ENCODE measurements at regions not wholly inside any gene's neighbourhood (a gene's known extent, or its start where the extent isn't known, plus 50 kb on each side); places are given as distances from the start of the nearest gene placed in this dataset.

DNA sequence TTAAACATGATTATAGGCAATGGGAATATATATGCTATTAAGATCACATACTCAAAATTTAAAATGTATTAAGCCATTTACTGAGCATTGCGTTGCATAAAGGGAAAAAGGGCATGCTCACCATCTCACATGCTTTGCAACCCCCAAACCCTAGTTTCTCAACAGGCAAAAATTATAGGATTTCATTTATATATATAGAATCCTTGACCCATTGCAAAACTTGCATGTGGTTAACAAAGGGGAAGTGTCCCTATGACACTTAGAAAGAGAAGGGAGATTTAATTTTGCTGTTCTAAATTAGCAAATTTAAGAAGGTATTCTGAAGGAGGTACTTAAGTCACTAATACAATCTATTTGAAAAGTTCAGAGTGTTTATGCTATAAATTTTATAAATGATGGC, 837.8 kb downstream of the DIPK2A start:
- TF ChIP-seq, protein P1, sequence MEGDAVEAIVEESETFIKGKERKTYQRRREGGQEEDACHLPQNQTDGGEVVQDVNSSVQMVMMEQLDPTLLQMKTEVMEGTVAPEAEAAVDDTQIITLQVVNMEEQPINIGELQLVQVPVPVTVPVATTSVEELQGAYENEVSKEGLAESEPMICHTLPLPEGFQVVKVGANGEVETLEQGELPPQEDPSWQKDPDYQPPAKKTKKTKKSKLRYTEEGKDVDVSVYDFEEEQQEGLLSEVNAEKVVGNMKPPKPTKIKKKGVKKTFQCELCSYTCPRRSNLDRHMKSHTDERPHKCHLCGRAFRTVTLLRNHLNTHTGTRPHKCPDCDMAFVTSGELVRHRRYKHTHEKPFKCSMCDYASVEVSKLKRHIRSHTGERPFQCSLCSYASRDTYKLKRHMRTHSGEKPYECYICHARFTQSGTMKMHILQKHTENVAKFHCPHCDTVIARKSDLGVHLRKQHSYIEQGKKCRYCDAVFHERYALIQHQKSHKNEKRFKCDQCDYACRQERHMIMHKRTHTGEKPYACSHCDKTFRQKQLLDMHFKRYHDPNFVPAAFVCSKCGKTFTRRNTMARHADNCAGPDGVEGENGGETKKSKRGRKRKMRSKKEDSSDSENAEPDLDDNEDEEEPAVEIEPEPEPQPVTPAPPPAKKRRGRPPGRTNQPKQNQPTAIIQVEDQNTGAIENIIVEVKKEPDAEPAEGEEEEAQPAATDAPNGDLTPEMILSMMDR (IDR thresholded peaks at IDR 0.05; ENCODE audit: low read depth, low read length, missing input control), result no peak
- TF ChIP-seq, protein P2, sequence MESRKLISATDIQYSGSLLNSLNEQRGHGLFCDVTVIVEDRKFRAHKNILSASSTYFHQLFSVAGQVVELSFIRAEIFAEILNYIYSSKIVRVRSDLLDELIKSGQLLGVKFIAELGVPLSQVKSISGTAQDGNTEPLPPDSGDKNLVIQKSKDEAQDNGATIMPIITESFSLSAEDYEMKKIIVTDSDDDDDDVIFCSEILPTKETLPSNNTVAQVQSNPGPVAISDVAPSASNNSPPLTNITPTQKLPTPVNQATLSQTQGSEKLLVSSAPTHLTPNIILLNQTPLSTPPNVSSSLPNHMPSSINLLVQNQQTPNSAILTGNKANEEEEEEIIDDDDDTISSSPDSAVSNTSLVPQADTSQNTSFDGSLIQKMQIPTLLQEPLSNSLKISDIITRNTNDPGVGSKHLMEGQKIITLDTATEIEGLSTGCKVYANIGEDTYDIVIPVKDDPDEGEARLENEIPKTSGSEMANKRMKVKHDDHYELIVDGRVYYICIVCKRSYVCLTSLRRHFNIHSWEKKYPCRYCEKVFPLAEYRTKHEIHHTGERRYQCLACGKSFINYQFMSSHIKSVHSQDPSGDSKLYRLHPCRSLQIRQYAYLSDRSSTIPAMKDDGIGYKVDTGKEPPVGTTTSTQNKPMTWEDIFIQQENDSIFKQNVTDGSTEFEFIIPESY (IDR thresholded peaks at IDR 0.05), result no peak
- TF ChIP-seq YY1 (IDR thresholded peaks at IDR 0.05), result no peak
- no peak for TF ChIP-seq TAF1 (conservative IDR thresholded peaks at IDR 0.05)
- no peak for TF ChIP-seq JUND (IDR thresholded peaks at IDR 0.05)
- TF ChIP-seq, protein P3, sequence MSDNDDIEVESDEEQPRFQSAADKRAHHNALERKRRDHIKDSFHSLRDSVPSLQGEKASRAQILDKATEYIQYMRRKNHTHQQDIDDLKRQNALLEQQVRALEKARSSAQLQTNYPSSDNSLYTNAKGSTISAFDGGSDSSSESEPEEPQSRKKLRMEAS (IDR thresholded peaks at IDR 0.05), result no peak
- TF ChIP-seq, protein P4, sequence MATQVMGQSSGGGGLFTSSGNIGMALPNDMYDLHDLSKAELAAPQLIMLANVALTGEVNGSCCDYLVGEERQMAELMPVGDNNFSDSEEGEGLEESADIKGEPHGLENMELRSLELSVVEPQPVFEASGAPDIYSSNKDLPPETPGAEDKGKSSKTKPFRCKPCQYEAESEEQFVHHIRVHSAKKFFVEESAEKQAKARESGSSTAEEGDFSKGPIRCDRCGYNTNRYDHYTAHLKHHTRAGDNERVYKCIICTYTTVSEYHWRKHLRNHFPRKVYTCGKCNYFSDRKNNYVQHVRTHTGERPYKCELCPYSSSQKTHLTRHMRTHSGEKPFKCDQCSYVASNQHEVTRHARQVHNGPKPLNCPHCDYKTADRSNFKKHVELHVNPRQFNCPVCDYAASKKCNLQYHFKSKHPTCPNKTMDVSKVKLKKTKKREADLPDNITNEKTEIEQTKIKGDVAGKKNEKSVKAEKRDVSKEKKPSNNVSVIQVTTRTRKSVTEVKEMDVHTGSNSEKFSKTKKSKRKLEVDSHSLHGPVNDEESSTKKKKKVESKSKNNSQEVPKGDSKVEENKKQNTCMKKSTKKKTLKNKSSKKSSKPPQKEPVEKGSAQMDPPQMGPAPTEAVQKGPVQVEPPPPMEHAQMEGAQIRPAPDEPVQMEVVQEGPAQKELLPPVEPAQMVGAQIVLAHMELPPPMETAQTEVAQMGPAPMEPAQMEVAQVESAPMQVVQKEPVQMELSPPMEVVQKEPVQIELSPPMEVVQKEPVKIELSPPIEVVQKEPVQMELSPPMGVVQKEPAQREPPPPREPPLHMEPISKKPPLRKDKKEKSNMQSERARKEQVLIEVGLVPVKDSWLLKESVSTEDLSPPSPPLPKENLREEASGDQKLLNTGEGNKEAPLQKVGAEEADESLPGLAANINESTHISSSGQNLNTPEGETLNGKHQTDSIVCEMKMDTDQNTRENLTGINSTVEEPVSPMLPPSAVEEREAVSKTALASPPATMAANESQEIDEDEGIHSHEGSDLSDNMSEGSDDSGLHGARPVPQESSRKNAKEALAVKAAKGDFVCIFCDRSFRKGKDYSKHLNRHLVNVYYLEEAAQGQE (IDR thresholded peaks at IDR 0.05), result no peak
- no peak for TF ChIP-seq EGR1 (IDR thresholded peaks at IDR 0.05; ENCODE audit: low read depth in 2 of 2)
